CD4-positive, alpha-beta T cell treated with Interleukin-17A for 1 hour (primary cell): ENCODE measurements at regions not wholly inside any gene's neighbourhood (a gene's known extent, or its start where the extent isn't known, plus 50 kb on each side); places are given as distances from the start of the nearest gene placed in this dataset.

Experiments used
- DNase-seq: peaks from one replicate; pipeline ENCODE4 v3.0.0-alpha.2; 2020

- DNase-seq = no peak
Observed at GRCh38 chr19:31402529-31403316, 53.5 kb upstream of the TSHZ3 start.

GRCh38 chr19:31406106-31406505 lies 56.9 kb upstream of the TSHZ3 start:
- DNase-seq = no peak

- no peak for DNase-seq
Observed at GRCh38 chr19:31408460-31409124, 59.4 kb upstream of the TSHZ3 start.

- no peak for DNase-seq
Observed at GRCh38 chr19:31413353-31413752, 64.1 kb upstream of the TSHZ3 start.

- no peak for DNase-seq
Observed at GRCh38 chr19:31415322-31415721, 66.1 kb upstream of the TSHZ3 start.

- DNase-seq = no peak
Observed at GRCh38 chr19:31416548-31416947, 67.3 kb upstream of the TSHZ3 start.

- no peak for DNase-seq
Observed at GRCh38 chr19:31418055-31418454, 68.8 kb upstream of the TSHZ3 start.

GRCh38 chr19:31418692-31419430 lies 69.6 kb upstream of the TSHZ3 start:
- no peak for DNase-seq

GRCh38 chr19:31419871-31420445 lies 70.7 kb upstream of the TSHZ3 start:
- no peak for DNase-seq

GRCh38 chr19:31421082-31421481 lies 71.8 kb upstream of the TSHZ3 start:
- DNase-seq = no peak

GRCh38 chr19:31421856-31422255 lies 72.6 kb upstream of the TSHZ3 start:
- DNase-seq = no peak

- DNase-seq = no peak
Observed at GRCh38 chr19:31423896-31424295, 74.7 kb upstream of the TSHZ3 start.

GRCh38 chr19:31424861-31425620 lies 75.8 kb upstream of the TSHZ3 start:
- no peak for DNase-seq

GRCh38 chr19:31427857-31428256 lies 78.6 kb upstream of the TSHZ3 start:
- no peak for DNase-seq

- DNase-seq = no peak
Observed at GRCh38 chr19:31430381-31430780, 81.1 kb upstream of the TSHZ3 start.

- no peak for DNase-seq
Observed at GRCh38 chr19:31432201-31432810, 83.1 kb upstream of the TSHZ3 start.

- no peak for DNase-seq
Observed at GRCh38 chr19:31436121-31436776, 87.0 kb upstream of the TSHZ3 start.

GRCh38 chr19:31438401-31439269 lies 89.4 kb upstream of the TSHZ3 start:
- DNase-seq = no peak

- no peak for DNase-seq
Observed at GRCh38 chr19:31439270-31439573, 90.0 kb upstream of the TSHZ3 start.

GRCh38 chr19:31444931-31445330 lies 95.7 kb upstream of the TSHZ3 start:
- DNase-seq = no peak

GRCh38 chr19:31445406-31445805 lies 96.2 kb upstream of the TSHZ3 start:
- no peak for DNase-seq
